ENCODE measurements at regions not wholly inside any gene's neighbourhood (a gene's known extent, or its start where the extent isn't known, plus 50 kb on each side); places are given as distances from the start of the nearest gene placed in this dataset.
"Not testable (repeated sequence)": the region's sequence is repeated elsewhere in the genome, so short reads cannot be mapped to it uniquely, and the experiment has no call there.

DNA sequence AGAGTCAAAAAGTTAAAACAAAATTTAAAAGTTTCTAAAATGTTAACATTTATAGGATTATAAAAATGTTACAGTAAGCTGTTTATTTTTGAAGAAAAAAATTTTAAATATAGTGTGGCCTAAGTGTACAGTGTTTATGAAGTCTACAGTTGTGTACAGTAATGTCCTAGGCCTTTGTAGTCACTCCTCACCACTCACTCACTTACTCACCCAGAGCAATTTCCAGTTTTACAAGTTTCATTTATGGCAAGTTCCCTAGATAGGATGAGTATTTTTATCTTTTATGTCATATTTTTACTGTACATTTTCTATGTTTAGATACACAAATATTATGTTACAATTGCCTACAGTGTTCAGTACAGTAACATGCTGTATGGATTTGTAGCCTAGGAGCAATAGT is 419.9 kb downstream of the ARL4A start:
- no peak for FAIRE-seq

DNA sequence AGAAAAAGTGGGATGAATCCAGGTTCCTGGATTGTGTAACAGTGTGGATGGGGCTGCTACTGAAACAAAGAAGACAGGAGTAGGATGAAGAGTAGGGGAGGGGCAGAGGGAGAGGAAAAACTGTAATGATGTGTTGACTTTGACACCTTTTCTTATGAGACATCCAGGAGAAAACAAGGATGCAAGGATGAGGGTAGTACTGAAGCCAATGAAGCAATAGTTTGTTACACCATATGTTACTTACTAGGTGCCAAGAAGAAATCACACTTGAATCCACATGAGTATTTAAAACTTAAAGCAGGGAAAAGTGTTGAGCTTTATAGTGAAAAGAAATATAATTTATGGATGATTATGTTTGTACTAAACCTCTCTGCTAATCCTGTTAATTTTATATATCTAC is 420.6 kb downstream of the ARL4A start:
- FAIRE-seq: no peak

DNA sequence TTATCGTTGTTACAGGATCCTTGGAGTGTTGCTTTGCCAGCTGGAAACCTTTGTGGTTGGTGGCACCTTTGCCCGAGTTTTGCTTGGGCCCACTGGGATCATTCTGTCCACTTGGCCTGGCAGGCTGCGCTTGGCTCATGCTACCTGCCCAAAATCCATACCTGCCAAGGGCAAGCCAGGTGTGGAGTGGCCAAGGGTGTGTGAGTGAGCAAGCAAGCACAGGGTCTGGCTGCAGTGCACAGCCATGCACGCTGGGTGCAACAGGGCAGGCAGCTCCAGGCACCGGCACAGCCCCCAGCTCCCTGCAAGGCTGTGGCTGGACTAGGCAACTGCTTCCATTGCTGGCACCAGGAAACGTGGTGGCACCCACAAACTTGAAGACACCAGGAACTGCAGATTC is 421.8 kb downstream of the ARL4A start:
- no peak for FAIRE-seq

DNA sequence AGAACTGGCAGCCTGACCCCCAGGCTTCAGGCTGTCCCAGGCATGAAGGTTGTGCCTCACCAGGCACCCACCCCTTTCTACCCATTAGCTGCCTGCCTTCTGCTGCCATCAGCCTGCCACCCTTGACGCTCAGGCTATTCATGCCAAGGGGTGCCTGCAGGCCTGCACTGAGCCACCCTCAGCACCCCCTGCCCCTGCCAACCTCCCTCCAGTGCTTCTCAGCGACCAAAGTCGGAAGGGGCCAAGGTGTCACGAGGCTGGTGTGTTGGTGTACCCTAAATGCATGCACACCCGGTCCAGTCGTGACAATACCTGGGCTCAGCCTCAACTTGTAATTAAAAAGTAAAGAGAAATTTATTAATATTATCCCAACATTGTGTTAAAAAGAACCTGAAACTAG is 422.7 kb downstream of the ARL4A start:
- FAIRE-seq: no peak

DNA sequence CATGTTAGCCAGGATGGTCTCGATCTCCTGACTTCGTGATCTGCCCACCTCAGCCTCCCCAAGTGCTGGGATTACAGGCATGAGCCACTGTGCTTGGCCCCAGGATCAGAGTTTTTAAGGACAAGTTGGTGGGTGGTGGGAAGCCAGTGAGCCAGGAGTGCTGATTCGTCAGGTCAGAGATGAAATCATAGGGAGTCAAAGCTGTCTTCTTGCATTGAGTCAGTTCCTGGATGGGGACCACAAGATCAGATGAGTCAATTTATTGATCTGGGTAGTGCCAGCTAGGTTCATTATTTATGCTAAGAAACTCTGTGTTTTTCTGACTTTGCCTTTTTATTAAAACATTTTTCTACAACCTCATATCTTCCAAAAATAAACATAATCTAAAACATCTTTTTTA is 423.8 kb downstream of the ARL4A start:
- FAIRE-seq: no peak

DNA sequence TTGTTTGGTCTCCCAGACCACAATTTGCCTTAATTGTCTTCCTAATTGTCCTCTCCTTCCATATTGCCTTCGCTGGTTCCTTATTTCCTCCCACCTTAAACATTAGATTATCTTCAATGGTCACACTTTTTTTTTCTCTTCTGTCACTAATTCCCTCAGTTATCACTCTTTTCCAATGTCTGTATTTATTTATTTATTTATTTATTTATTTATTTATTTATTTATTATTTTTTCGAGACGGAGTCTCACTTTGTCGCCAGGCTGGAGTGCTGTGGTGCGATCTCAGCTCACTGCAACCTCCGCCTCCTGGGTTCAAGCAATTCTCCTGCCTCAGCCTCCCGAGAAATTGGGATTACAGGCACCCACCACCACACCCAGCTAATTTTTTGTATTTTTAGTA is 426.8 kb downstream of the ARL4A start:
- not testable (repeated sequence) for FAIRE-seq

DNA sequence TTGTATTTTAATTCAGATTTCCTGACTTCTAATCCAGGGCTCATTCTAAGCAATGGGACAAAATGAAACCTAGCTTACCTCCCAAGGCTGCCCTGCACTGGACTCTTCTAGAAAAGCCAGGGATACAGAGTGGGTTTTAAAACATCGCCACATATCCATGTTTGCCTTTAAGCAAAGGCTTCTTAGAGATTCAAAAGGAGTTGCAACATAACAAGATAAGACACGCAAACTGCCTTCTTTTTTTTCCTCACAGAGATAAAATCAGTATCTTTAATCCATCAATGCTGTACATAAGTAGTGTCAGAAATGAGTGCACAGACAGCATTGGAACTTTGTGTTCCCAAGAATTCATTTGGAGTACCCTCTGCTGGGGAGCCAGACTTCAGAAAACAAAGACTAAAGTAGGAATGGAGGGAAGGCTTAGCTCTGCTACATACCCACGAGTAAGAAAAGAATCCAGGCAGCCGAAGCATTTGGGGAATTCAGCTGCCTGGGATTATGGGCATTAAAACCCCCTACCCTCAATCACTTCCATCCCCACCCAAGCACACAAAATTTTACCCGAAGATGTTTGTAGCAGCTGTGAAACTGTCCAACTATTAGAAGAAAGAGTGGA is 427.8 kb downstream of the ARL4A start:
- FAIRE-seq: no peak

DNA sequence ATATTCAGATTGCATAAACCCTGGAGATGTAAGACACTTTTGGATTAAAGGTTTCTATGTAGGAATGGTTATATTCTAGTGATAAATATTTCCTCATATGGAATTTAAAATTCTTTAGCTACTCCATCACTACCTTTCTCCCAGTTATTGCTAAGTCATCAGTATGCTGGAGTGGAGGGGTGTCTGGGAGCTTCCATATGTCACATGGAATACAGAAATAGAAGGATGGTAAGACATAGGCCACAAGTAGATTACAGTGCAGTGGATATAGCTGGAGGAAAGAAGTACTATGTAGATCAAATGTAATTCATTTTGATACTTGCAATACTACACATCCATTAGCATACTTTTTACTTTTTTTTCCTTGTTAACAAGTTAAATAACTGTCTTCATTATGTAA is 428.4 kb downstream of the ARL4A start:
- no peak for FAIRE-seq

DNA sequence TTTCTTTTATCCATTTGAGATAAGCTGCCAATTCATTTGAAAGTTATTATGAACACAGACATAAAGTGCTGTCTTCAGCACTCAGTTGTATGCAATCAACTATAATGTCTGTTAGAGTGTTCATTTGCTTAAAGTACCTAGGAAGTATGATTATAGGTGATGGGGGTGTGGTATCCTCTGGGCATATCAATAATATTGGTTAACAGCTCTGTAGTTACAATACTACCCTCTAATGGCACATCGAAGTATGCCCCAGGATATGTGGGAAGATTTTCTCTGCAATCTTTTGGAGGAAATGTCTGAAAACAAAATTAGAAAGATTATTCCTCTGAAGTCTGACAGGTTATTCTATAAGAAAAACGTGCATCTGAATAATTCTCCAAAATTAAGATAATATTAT is 429.7 kb downstream of the ARL4A start:
- FAIRE-seq: no peak

DNA sequence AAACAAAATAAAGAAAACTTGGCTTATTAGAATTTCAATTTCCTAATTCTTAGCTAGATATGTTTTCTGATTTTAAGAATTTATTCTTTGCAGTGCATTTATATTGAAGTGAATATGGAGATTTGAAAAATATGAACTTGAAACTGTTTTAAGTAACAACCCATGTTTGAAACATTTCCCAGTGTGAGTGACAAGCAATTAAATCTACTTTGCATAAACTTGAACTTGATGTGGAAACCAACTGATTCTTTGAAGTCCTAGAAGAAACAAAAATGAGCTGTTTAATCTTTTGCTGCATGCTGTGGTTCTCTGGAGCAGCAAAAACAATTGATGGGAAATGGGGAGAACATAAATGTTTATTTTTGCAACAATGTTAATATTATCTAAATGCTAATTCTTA is 430.2 kb downstream of the ARL4A start:
- no peak for FAIRE-seq

DNA sequence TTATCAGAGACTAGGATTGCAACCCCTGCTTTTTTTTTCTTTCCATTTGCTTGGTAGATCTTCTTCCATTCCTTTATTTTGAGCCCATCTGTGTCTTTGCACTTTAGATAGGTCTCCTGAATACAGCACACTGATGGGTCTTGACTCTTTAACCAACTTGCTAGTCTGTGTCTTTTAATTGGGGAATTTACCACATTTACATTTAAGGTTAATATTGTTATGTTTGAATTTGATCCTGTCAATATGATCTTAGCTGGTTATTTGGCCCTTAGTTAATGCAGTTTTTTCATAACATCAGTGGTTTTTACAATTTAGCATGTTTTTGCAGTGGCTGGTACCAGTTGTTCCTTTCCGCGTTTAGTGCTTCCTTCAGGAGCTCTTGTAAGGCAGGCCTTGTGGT is 437.2 kb downstream of the ARL4A start:
- FAIRE-seq: not testable (repeated sequence)

DNA sequence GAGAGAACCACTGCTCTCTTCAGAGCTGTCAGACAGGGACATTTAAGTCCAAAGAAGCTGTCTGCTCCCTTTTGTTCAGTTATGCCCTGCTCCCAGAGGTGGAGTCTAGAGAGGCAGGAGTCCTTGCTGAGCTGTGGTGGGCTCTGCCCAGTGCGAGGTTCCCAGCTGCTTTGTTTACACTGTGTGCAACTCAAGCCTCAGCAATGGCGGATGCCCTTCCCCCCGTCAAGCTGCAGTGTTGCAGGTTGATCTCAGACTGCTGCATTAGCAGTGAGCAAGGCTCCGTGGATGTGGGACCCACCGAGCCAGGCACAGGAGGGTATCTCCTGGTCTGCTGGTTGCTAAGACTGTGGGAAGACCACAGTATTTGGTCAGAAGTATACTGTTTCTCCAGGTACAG is 438.9 kb downstream of the ARL4A start:
- no peak for FAIRE-seq

DNA sequence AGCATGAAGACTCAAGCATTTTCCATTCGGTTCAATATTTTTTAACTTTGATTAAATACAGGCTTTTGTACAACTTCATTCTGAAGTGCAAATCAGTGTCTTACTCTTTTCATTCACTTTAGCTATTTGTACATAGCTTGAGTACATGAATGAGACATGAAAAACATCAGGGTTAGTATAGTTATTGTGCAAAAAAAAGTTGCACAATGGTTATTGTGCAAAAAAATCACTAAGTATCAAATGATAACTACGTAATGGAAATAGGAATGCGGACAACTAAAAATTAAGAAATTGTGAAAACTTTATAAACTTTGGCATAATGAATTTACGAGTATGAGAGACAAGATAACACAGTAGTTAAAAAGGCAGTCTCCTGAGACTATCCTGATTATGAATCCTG is 442.9 kb downstream of the ARL4A start:
- no peak for FAIRE-seq

DNA sequence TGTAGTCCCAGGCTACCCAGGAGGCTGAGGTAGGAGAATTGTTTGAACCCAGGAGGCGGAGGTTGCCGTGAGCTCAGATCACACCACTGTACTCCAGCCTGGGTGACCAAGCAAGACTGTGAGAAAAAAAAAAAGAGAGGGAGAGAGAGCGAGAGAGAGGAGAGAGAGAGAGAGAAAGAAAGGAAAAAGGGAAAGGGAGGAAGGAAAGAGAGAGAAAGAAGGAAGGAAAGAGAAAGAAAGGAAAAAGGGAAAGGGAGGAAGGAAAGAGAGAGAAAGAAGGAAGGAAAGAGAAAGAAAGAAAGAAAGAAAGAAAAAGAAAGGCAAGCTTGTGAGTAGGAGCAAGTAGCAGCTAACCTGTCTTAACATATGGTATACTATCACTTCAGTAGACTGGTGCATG is 443.5 kb downstream of the ARL4A start:
- not testable (repeated sequence) for FAIRE-seq

DNA sequence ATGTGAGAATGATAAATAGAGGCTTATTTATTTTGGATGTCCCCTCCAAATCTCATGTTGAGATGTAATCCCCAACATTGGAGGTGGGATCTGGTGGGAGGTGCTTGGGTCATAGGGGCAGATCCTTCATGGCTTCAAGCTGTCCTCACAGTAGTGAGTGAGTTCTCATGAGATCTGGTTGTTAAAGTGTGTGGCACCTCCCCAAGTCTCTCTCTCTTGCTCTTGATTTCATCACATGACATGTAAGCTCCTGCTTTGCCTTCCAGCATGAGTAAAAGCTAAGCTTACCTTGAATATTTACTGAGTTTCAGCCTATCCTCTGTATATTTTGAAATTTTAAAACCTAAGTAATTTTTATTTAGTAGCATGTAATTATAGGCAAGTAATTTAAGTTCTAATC is 444.9 kb downstream of the ARL4A start:
- no peak for FAIRE-seq

DNA sequence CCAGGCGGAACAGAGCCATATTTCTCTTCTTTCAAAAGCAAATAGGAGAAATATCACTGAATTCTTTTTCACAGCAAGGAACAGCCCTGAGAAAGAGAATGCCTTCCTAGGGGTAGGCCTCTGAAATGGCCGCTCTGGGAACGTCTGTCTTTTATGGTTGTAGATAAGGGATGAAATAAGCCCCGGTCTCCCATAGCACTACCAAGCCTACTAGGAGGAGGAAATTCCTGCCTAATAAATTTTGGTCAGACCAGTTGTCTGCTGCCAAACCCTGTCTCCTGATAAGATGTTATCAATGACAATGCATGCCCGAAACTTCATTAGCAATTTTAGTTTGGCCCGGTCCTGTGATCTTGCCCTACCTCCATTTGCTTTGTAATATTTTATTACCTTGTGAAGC is 448.9 kb downstream of the ARL4A start:
- not testable (repeated sequence) for FAIRE-seq

DNA sequence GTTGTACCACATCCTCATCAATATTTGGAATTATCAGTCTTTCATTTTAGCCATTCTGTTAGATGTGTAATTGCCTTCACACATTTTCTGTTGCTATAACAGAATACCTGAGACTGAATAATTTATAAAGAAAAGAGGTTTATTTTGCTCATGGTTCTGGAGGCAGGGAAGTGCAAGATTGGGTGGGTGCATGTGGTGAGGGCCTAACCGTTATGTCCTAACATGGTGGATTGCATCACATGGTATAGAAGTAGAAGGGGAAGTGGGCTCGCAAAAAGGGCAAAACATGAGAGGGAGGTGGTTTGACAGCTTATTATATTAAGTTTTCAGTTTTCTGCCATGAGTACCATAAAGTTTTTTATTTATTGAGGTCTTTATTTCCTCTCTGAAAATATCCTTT is 452.0 kb downstream of the ARL4A start:
- no peak for FAIRE-seq

DNA sequence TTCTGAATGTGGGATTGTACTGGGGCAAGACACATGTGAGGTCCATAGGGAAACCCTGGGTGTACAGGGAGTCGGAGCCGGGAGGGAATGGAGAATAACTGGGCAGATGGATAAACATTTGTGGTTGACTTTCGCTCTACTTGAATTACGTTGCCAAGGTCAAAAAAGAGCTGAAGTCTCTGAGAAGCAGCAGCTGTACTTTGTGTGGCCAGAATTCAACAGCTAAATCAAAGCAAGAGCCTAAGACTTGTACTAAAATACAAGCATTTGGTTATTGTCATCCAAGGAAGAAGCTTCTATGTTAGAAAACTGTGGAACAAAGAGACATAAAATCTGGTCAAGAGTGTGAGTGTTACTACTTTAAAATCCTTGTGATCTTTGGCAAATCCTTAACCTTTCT is 457.2 kb downstream of the ARL4A start:
- no peak for FAIRE-seq

DNA sequence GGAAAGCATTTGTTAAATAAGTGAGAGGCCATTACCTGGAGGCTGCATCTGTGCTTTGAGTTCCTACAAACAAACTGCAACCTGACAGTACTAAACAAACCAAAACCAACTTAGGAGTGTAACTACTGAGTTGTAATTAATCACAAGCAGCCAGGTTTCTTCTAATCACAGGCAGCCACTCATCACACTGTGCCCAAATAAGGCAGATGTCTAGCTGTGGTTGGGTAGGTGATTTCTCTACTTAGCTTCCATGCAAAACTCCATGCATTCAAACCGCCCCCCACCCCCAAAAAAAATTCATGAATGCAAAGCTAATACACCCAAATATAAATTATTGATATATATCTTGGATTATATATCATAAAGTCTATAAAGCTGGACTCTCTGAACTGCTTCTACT is 461.1 kb downstream of the ARL4A start:
- FAIRE-seq: no peak

DNA sequence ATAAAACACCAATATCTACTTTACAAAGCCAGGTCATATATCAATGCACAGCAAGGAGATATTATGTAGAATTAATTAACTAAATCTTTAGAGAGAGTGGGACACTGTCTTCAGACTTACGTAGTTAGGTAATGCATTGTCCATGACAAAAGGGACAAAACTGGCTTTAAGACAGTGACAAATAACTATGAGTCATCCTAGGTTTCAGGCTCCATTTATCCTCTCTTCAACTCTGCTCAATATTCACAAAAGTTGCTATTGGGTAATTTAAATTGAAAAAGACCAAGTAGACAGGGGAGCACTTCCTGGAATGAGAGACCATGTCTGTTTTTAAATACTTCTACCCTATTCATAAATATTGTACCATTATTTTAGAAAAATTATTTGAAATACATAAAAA is 464.5 kb downstream of the ARL4A start:
- no peak for FAIRE-seq

DNA sequence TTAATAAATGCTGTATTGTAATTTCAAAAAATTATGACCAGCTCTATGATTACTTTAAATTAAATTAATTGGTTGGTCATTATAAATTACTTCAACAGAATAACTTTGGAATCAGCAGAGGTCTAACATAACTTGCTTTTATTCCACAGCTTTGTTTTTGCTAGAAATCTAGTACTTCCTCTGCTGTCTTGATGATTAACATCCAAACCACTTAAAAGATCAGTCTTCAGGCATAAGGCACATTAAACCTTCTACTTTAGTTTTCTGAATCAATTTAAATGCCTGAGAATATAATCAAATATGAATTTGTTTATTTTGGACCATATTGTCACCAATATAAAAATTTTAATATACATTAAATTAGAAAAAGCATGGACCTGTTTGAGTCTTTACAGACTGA is 465.3 kb downstream of the ARL4A start:
- FAIRE-seq: no peak

DNA sequence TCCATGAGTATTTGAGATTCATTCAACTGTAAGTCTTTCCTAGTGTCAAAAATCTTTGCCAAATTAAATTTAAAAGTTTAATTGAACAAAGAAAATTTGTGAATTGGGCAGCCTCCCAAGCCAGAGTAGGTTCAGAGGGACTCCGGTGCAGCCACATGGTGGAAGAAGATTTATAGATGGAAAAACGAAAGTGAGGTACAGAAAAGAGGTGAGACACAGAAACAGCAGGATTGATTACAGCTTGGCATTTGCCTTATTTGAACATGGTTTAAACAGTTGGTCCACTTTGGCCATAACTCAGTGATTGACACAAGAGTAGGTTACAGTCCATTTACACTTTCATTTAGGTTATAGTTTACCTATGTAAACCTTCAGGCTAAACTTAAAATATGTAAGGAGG is 465.8 kb downstream of the ARL4A start:
- FAIRE-seq: no peak

DNA sequence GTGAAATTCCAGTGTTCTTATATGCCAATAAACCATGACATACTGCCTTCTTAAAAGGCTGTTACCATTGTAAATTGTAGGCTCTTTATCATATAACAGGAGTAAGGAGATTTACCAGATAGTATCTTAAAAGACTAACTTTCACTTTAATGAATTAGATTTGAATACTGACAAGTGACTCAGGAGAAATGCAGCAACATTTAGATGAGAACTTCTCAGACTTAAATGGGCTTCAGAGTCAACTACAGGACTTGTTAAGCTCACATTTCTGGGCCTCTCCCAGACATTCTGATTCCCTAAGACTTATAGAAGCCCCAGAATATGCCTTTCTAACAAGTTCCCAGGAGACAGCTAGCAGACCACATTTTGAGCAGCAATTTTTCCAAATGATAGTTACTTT is 466.3 kb downstream of the ARL4A start:
- FAIRE-seq: no peak

DNA sequence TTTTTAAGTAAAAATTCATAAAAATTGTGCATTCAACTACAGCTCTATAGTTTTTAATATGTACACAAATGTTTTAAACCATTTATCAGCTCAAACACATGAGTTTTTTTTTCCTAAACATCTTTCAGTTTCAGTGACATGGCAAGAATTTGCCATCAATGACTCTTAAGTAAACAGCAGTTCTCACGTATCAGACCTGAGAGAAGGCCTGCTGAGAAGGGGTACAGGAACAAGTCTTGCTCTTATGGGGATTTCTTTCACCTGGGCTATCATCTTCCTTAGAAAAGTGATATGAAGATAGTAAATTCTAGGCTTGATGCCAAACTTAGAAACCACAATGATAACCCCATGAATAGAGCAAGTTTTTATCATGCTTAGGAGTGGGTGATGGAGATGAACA is 467.8 kb downstream of the ARL4A start:
- FAIRE-seq: no peak

DNA sequence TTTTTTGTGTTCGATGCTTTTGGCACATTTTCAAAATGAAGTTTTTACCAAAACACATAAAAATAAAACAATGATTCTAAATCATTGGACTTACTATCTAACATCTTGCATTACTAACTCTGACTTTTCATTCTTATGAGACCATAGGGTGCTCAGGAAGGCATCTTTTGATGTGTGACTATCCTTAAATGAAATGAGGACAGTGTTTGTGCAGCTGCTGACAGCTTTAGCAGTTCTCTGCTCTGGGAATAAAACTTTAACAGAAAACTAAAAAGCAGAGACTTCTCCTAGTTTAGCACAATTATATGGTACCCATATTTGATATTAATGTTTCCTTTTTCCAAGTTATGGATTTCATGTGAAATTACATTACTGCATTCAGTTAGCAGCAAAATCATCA is 471.6 kb downstream of the ARL4A start:
- FAIRE-seq: no peak
